Stomach (tissue), 4 donors: ENCODE measurements at regions not wholly inside any gene's neighbourhood (a gene's known extent, or its start where the extent isn't known, plus 50 kb on each side); places are given as distances from the start of the nearest gene placed in this dataset.

ENCODE experiments used
- CTCF ChIP-seq, 7 experiments: fragments of 450-650 bp in 4 of 7; fragments of 200-600 bp in 3 of 7; sonication (generic) in 3 of 7; IDR thresholded peaks; one replicate each; pipeline ENCODE4 v1.5.1; 2016 to 2019; ENCODE audit warnings: antibody characterized with exemption in 7 of 7, control low read depth in 2 of 7, mild to moderate bottlenecking in 1 of 7
- EP300 ChIP-seq: sonication (generic); formaldehyde crosslinking; IDR thresholded peaks from one replicate; pipeline ENCODE4 v1.6.1; 2017; ENCODE audit warnings: antibody characterized with exemption
- POLR2A ChIP-seq, 4 donors: fragments of 450-650 bp; IDR thresholded peaks; one replicate each; pipeline ENCODE4 v1.6.1; 2016; ENCODE audit warnings: antibody characterized with exemption in 4 of 4, control low read depth in 2 of 4, mild to moderate bottlenecking in 1 of 4, moderate library complexity in 1 of 4

- TF ChIP-seq CTCF (IDR thresholded peaks at IDR 0.05) (no peak), POLR2A (IDR thresholded peaks at IDR 0.05) (no peak), EP300 (no peak)
These were observed 222.2 kb upstream of the EEF2KMT start for GRCh38 chr16:5319799-5320198.
